ENCODE measurements at regions not wholly inside any gene's neighbourhood (a gene's known extent, or its start where the extent isn't known, plus 50 kb on each side); places are given as distances from the start of the nearest gene placed in this dataset.

GRCh38 chr2:204074456-204074855 lies 137.9 kb downstream of the ICOS start:
- TF ChIP-seq, protein P1, sequence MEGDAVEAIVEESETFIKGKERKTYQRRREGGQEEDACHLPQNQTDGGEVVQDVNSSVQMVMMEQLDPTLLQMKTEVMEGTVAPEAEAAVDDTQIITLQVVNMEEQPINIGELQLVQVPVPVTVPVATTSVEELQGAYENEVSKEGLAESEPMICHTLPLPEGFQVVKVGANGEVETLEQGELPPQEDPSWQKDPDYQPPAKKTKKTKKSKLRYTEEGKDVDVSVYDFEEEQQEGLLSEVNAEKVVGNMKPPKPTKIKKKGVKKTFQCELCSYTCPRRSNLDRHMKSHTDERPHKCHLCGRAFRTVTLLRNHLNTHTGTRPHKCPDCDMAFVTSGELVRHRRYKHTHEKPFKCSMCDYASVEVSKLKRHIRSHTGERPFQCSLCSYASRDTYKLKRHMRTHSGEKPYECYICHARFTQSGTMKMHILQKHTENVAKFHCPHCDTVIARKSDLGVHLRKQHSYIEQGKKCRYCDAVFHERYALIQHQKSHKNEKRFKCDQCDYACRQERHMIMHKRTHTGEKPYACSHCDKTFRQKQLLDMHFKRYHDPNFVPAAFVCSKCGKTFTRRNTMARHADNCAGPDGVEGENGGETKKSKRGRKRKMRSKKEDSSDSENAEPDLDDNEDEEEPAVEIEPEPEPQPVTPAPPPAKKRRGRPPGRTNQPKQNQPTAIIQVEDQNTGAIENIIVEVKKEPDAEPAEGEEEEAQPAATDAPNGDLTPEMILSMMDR (IDR thresholded peaks at IDR 0.05; ENCODE audit: insufficient read depth, missing control alignments) = no peak
- no peak for FAIRE-seq
- DNase-seq (ENCODE audit: insufficient read length, low spot score) = no peak

DNA sequence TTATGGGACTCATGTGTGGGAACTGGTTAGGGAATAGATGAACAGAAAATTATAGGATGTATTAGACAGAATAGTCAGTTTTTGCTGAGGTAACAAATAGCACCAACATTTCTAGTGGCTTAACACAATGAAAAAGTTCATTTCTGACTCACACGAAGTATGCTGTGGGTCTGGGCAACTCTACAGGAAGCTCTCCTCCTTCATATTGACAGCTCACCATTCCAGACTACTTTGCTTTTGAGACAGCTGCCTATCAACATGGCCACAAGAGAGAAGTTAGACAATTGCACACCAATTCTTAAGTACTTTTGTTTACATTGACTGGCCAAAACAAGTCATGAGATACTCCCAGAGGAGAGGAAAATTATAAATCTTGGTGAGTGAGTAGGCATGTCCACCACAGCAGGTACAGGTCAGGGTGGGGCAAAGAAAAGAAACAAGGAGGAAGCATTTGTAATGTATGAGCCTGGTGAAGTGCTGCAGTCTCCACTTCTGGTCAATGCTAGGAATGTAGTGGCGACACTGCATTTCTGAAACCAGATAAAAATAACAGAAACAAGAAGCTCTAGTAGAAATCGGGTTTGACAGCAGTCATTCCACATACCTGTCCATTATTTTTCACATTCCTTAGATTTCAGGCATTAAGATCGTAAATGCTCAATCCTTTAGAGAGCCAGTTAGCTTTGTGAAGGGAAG lies 141.6 kb downstream of the ICOS start:
- no peak for DNase-seq (ENCODE audit: insufficient read length, low spot score)
- TF ChIP-seq, protein P1 (IDR thresholded peaks at IDR 0.05; ENCODE audit: insufficient read depth, missing control alignments) = no peak
- FAIRE-seq = no peak

DNA sequence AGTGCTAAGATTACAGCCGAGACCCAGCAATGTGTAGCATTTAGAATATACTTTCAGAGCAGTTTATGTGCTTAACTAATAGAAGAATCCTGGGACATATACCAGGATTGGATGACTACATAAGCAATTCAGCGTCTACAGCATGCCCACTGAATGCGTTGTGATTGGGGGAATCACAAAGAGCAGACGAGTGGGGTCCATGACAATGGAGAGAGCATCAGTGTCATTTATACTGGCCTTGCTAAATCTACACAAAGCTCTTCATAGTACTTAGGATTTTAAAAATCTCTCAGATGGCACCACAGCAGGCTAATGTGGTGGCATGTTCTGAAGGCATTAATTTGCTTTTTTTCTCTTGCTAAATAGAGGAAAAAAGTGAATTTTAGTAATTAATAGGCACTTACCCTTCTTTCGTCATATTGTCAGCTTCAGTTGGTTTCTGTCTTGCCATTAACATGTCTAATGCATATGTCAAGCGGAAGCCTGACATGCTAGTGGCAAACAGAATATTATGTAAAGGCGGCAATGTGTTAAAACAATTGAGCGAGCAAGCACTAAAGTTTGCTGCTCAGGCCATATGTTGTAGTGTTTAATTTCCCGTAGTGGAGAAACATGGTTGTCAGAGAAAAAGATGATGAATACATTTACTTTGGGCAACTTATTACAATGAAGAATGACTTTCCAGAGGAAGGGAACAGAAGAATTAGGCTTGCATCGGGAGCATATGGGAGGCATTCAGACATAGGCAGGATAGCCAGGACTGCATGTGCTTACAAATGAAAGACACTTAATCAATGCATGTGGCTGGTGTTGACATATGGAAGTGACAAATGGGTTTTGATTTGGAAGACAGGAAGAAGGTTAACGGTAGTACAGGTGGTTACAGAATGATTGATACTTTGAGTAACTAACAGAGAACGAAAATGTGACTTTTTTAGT lies 145.2 kb downstream of the ICOS start:
- no peak for FAIRE-seq
- no peak for DNase-seq (ENCODE audit: insufficient read length, low spot score)
- TF ChIP-seq, protein P1 (IDR thresholded peaks at IDR 0.05; ENCODE audit: insufficient read depth, missing control alignments) = no peak

- TF ChIP-seq, protein P1 (IDR thresholded peaks at IDR 0.05; ENCODE audit: insufficient read depth, missing control alignments) = no peak
- no peak for DNase-seq (ENCODE audit: insufficient read length, low spot score)
- FAIRE-seq = no peak
These were observed 149.6 kb downstream of the ICOS start for GRCh38 chr2:204086167-204086566.

- TF ChIP-seq, protein P1 (IDR thresholded peaks at IDR 0.05; ENCODE audit: insufficient read depth, missing control alignments) = no peak
- FAIRE-seq = no peak
- no peak for DNase-seq (ENCODE audit: insufficient read length, low spot score)
These were observed 152.5 kb downstream of the ICOS start for GRCh38 chr2:204089105-204089504.

GRCh38 chr2:204089574-204089973 lies 153.0 kb downstream of the ICOS start:
- FAIRE-seq = no peak
- TF ChIP-seq, protein P1 (IDR thresholded peaks at IDR 0.05; ENCODE audit: insufficient read depth, missing control alignments) = no peak

More at GRCh38 chr2:204089574-204089973, 153.0 kb downstream of the ICOS start:
- DNase-seq (ENCODE audit: insufficient read length, low spot score) = no peak
